ENCODE measurements at regions not wholly inside any gene's neighbourhood (a gene's known extent, or its start where the extent isn't known, plus 50 kb on each side); places are given as distances from the start of the nearest gene placed in this dataset.

GRCh38 chr2:52181080-52181479 is 1149.1 kb upstream of the NRXN1 start:
- H2BK12ac ChIP-seq (ENCODE audit: low read length), result no peak overlapping the region
- H4K91ac ChIP-seq (ENCODE audit: low read depth, low read length, poor library complexity), result no peak overlapping the region
- no peaks in the 10 kb centered on the region for H3K4me1 ChIP-seq (ENCODE audit: control insufficient read depth in 2 of 2, insufficient read depth in 1 of 2, low read depth in 1 of 2, low read length in 2 of 2)
- no CpG with 5 or more reads among the region's 2 CpGs for WGBS, 2 donors (ENCODE audit: extremely low coverage in 2 of 2, insufficient read length in 2 of 2, insufficient replicate concordance in 1 of 2)
- no peak overlapping the region for H2AK5ac ChIP-seq (ENCODE audit: low read depth, low read length)
- H2AFZ ChIP-seq (ENCODE audit: low read length), result no peak overlapping the region
- H3K79me1 ChIP-seq (ENCODE audit: low read depth, low read length), result no peaks in the 10 kb centered on the region
- H3K23ac ChIP-seq (ENCODE audit: low read depth, low read length, poor library complexity), result no peak overlapping the region
- DNase-seq (ENCODE audit: low spot score), result no peak
- H3K36me3 ChIP-seq (replicated peaks in 1 of 2; ENCODE audit: control insufficient read depth in 2 of 2, insufficient read depth in 2 of 2, low read length in 2 of 2), result no peaks in the 10 kb centered on the region
- no peak overlapping the region for H3K14ac ChIP-seq (ENCODE audit: low read length)
- H3K27ac ChIP-seq (replicated peaks; ENCODE audit: low read length), result no peak overlapping the region
- H2BK5ac ChIP-seq (ENCODE audit: low read length), result no peak overlapping the region
- H3K18ac ChIP-seq (ENCODE audit: low read length), result no peak overlapping the region
- no peak overlapping the region for H3K4me3 ChIP-seq (ENCODE audit: low read length in 2 of 2)
- H3K4me2 ChIP-seq (ENCODE audit: insufficient read depth, low read length, poor library complexity, severe bottlenecking), result no peak overlapping the region
- no peak overlapping the region for H2BK15ac ChIP-seq (ENCODE audit: low read length)
- no peak overlapping the region for H3K4ac ChIP-seq (ENCODE audit: low read length)
- H2BK120ac ChIP-seq (ENCODE audit: low read depth, low read length), result no peak overlapping the region
- no peaks in the 10 kb centered on the region for H3K27me3 ChIP-seq (ENCODE audit: control insufficient read depth in 3 of 3, insufficient read depth in 3 of 3, low read depth in 1 of 3, low read length in 3 of 3)
- no peaks in the 10 kb centered on the region for H3K9me3 ChIP-seq (replicated peaks in 1 of 2; ENCODE audit: control insufficient read depth in 2 of 2, insufficient read depth in 1 of 2, low read depth in 1 of 2, low read length in 2 of 2)
- no peak overlapping the region for H4K8ac ChIP-seq (ENCODE audit: low read depth, low read length)
- no peak overlapping the region for H3K9ac ChIP-seq (ENCODE audit: low read depth, low read length, poor library complexity)

DNA sequence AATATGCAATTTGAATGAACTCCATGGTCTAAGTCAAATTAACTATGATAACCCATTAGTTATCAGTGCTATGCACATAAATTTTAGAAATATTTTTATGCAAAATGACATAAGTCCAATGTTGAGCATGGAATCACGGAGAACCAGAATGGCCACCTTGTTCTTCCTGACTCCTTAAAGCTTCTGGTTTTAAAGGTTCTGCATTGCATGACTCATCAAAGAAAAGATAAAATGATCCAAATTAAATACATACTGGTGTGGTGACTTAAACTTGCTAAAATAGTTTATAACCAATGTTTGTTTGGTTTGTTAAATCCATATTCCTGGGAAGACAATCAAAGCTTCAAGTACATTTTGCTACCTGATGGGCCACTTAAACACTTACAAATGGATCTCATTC is 1146.9 kb upstream of the NRXN1 start:
- no peak overlapping the region for H2BK12ac ChIP-seq (ENCODE audit: low read length)
- H2AK5ac ChIP-seq (ENCODE audit: low read depth, low read length), result no peak overlapping the region
- H2BK5ac ChIP-seq (ENCODE audit: low read length), result no peak overlapping the region

DNA sequence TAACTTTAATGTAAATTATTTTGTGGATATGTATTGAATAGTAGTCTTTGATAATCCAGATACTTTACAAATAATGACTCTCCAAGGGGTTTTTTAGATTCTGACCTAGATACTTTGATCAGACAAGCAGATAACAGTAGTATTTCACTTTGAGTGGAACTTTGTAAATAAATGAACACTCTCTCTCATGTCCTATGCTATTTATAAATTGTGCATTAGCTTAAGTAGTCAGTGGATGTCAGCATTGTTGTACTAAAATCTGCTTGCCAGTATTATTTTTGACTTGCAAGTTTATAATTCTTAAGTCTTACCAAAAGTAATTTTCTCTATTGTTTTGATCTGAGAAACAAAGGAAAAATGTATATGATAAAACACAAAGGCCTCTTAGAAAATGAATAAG is 1113.1 kb upstream of the NRXN1 start:
- H3K36me3 ChIP-seq (replicated peaks in 1 of 2; ENCODE audit: control insufficient read depth in 2 of 2, insufficient read depth in 2 of 2, low read length in 2 of 2), result no peaks in the 10 kb centered on the region
- no peak overlapping the region for H3K18ac ChIP-seq (ENCODE audit: low read length)
- H4K8ac ChIP-seq (ENCODE audit: low read depth, low read length), result no peak overlapping the region
- H3K14ac ChIP-seq (ENCODE audit: low read length), result no peak overlapping the region
- no peaks in the 10 kb centered on the region for H3K27me3 ChIP-seq (ENCODE audit: control insufficient read depth in 3 of 3, insufficient read depth in 3 of 3, low read depth in 1 of 3, low read length in 3 of 3)
- no peak overlapping the region for H3K9ac ChIP-seq (ENCODE audit: low read depth, low read length, poor library complexity)
- H3K4me2 ChIP-seq (ENCODE audit: insufficient read depth, low read length, poor library complexity, severe bottlenecking), result no peak overlapping the region
- DNase-seq (ENCODE audit: low spot score), result no peak
- H2BK120ac ChIP-seq (ENCODE audit: low read depth, low read length), result no peak overlapping the region
- H3K9me3 ChIP-seq (replicated peaks in 1 of 2; ENCODE audit: control insufficient read depth in 2 of 2, insufficient read depth in 1 of 2, low read depth in 1 of 2, low read length in 2 of 2), result no peaks in the 10 kb centered on the region
- H2BK15ac ChIP-seq (ENCODE audit: low read length), result no peak overlapping the region
- H3K23ac ChIP-seq (ENCODE audit: low read depth, low read length, poor library complexity), result no peak overlapping the region
- H4K91ac ChIP-seq (ENCODE audit: low read depth, low read length, poor library complexity), result no peak overlapping the region
- no peak overlapping the region for H2AK5ac ChIP-seq (ENCODE audit: low read depth, low read length)
- no peak overlapping the region for H3K4me3 ChIP-seq (ENCODE audit: low read length in 2 of 2)
- H2BK5ac ChIP-seq (ENCODE audit: low read length), result no peak overlapping the region
- peaks cover 0 to 6% of the 10 kb centered on the region in 2 donors for H3K4me1 ChIP-seq (ENCODE audit: control insufficient read depth in 2 of 2, insufficient read depth in 1 of 2, low read depth in 1 of 2, low read length in 2 of 2)
- no peaks in the 10 kb centered on the region for H3K79me1 ChIP-seq (ENCODE audit: low read depth, low read length)
- no peak overlapping the region for H3K27ac ChIP-seq (replicated peaks; ENCODE audit: low read length)
- peak overlapping the region; percentile 43 for H2AFZ ChIP-seq (ENCODE audit: low read length)
- no peak overlapping the region for H3K4ac ChIP-seq (ENCODE audit: low read length)
- H2BK12ac ChIP-seq (ENCODE audit: low read length), result no peak overlapping the region

More for the DNA sequence above, 1146.9 kb upstream of the NRXN1 start:
- Histone ChIP-seq H3K4me3 (ENCODE audit: low read length in 2 of 2) (no peak overlapping the region), H3K79me1 (ENCODE audit: low read depth, low read length) (no peaks in the 10 kb centered on the region), H3K23ac (ENCODE audit: low read depth, low read length, poor library complexity) (no peak overlapping the region), H3K9me3 (replicated peaks in 1 of 2; ENCODE audit: control insufficient read depth in 2 of 2, insufficient read depth in 1 of 2, low read depth in 1 of 2, low read length in 2 of 2) (no peaks in the 10 kb centered on the region), H2AFZ (ENCODE audit: low read length) (no peak overlapping the region), H3K4me1 (ENCODE audit: control insufficient read depth in 2 of 2, insufficient read depth in 1 of 2, low read depth in 1 of 2, low read length in 2 of 2) (no peaks in the 10 kb centered on the region), H2BK15ac (ENCODE audit: low read length) (no peak overlapping the region), H4K91ac (ENCODE audit: low read depth, low read length, poor library complexity) (no peak overlapping the region), H3K18ac (ENCODE audit: low read length) (no peak overlapping the region), H3K4ac (ENCODE audit: low read length) (no peak overlapping the region), H2BK120ac (ENCODE audit: low read depth, low read length) (no peak overlapping the region), H3K36me3 (replicated peaks in 1 of 2; ENCODE audit: control insufficient read depth in 2 of 2, insufficient read depth in 2 of 2, low read length in 2 of 2) (no peaks in the 10 kb centered on the region), H3K4me2 (ENCODE audit: insufficient read depth, low read length, poor library complexity, severe bottlenecking) (no peak overlapping the region), H3K27ac (replicated peaks; ENCODE audit: low read length) (no peak overlapping the region), H4K8ac (ENCODE audit: low read depth, low read length) (no peak overlapping the region), H3K9ac (ENCODE audit: low read depth, low read length, poor library complexity) (no peak overlapping the region), H3K27me3 (ENCODE audit: control insufficient read depth in 3 of 3, insufficient read depth in 3 of 3, low read depth in 1 of 3, low read length in 3 of 3) (no peaks in the 10 kb centered on the region), H3K14ac (ENCODE audit: low read length) (no peak overlapping the region)
- WGBS, 2 donors (ENCODE audit: extremely low coverage in 2 of 2, insufficient read length in 2 of 2, insufficient replicate concordance in 1 of 2), result no CpG with 5 or more reads among the region's 1 CpG
- no peak for DNase-seq (ENCODE audit: low spot score)

DNA sequence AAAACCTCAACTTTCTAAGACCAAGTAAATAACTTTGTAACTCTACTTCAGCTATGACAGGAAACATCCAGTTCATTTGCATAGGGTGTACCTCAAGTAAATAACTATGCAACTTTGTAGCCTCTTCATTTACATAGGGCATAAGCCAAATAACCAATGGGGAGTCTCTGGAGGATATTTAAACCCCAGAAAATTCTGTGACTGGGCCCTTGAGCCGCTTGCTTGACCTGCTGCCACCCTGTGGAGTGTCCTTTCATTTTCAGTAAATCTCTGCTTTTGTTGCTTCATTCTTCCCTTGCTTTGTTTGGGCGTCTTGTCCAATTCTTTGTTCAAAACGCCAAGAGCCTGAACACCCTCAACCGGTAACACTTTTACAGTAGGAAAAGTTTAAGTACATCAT is 1112.7 kb upstream of the NRXN1 start:
- Histone ChIP-seq H3K9ac (ENCODE audit: low read depth, low read length, poor library complexity) (no peak overlapping the region), H3K9me3 (replicated peaks in 1 of 2; ENCODE audit: control insufficient read depth in 2 of 2, insufficient read depth in 1 of 2, low read depth in 1 of 2, low read length in 2 of 2) (no peaks in the 10 kb centered on the region), H2BK15ac (ENCODE audit: low read length) (no peak overlapping the region), H3K4ac (ENCODE audit: low read length) (no peak overlapping the region), H2AFZ (ENCODE audit: low read length) (peak overlapping the region; percentile 43), H4K8ac (ENCODE audit: low read depth, low read length) (no peak overlapping the region), H3K79me1 (ENCODE audit: low read depth, low read length) (no peaks in the 10 kb centered on the region), H3K18ac (ENCODE audit: low read length) (no peak overlapping the region), H3K14ac (ENCODE audit: low read length) (no peak overlapping the region), H2AK5ac (ENCODE audit: low read depth, low read length) (no peak overlapping the region), H2BK12ac (ENCODE audit: low read length) (no peak overlapping the region), H3K23ac (ENCODE audit: low read depth, low read length, poor library complexity) (no peak overlapping the region), H2BK120ac (ENCODE audit: low read depth, low read length) (no peak overlapping the region), H4K91ac (ENCODE audit: low read depth, low read length, poor library complexity) (no peak overlapping the region), H3K36me3 (replicated peaks in 1 of 2; ENCODE audit: control insufficient read depth in 2 of 2, insufficient read depth in 2 of 2, low read length in 2 of 2) (no peaks in the 10 kb centered on the region), H2BK5ac (ENCODE audit: low read length) (no peak overlapping the region), H3K4me1 (ENCODE audit: control insufficient read depth in 2 of 2, insufficient read depth in 1 of 2, low read depth in 1 of 2, low read length in 2 of 2) (peaks cover 0 to 6% of the 10 kb centered on the region in 2 donors), H3K27me3 (ENCODE audit: control insufficient read depth in 3 of 3, insufficient read depth in 3 of 3, low read depth in 1 of 3, low read length in 3 of 3) (no peaks in the 10 kb centered on the region), H3K4me2 (ENCODE audit: insufficient read depth, low read length, poor library complexity, severe bottlenecking) (no peak overlapping the region), H3K4me3 (ENCODE audit: low read length in 2 of 2) (no peak overlapping the region), H3K27ac (replicated peaks; ENCODE audit: low read length) (no peak overlapping the region)
- WGBS, 2 donors (ENCODE audit: extremely low coverage in 2 of 2, insufficient read length in 2 of 2, insufficient replicate concordance in 1 of 2), result no CpG with 5 or more reads among the region's 4 CpGs
- DNase-seq (ENCODE audit: low spot score), result peak; percentile 21

Data from neuronal stem cell (in vitro differentiated cells).